ACC112 (cell line): ENCODE measurements at regions not wholly inside any gene's neighbourhood (a gene's known extent, or its start where the extent isn't known, plus 50 kb on each side); places are given as distances from the start of the nearest gene placed in this dataset.

Experiments
- H2AFZ ChIP-seq: fragments of 200-600 bp; sonication (generic); one replicate; pipeline ENCODE4 v1.6.0; 2017; ENCODE audit warnings: antibody characterized with exemption, low read length; ENCODE audit not compliant: unreplicated experiment
- H3K27ac ChIP-seq: fragments of 200-600 bp; sonication (generic); 2 replicates; pipeline ENCODE4 v1.5.1; 2014; ENCODE audit warnings: low read depth, mild to moderate bottlenecking, antibody characterized with exemption, low read length, moderate library complexity
- H3K27me3 ChIP-seq: fragments of 200-600 bp; sonication (generic); 2 replicates; pipeline ENCODE4 v1.6.1; 2014; ENCODE audit warnings: mild to moderate bottlenecking, antibody characterized with exemption, low read length, moderate library complexity, mixed read lengths; ENCODE audit not compliant: insufficient read depth
- H3K36me3 ChIP-seq: fragments of 200-600 bp; sonication (generic); 2 replicates; pipeline ENCODE4 v1.6.1; 2016; ENCODE audit warnings: mild to moderate bottlenecking, antibody characterized with exemption, low read length, moderate library complexity, mixed read lengths; ENCODE audit not compliant: insufficient read depth
- H3K4me1 ChIP-seq: fragments of 200-600 bp; sonication (generic); one replicate; pipeline ENCODE4 v1.6.1; 2016; ENCODE audit warnings: low read length, mixed read lengths; ENCODE audit not compliant: insufficient read depth, unreplicated experiment, control insufficient read depth
- H3K4me3 ChIP-seq: fragments of 200-600 bp; sonication (generic); 2 replicates; pipeline ENCODE4 v1.5.1; 2014; ENCODE audit warnings: mild to moderate bottlenecking, low read depth, low read length
- H3K79me2 ChIP-seq: fragments of 200-600 bp; sonication (generic); one replicate; pipeline ENCODE4 v1.6.0; 2016; ENCODE audit warnings: low read length; ENCODE audit not compliant: control insufficient read depth, unreplicated experiment, insufficient read depth

- no peak overlapping the region for H3K27ac ChIP-seq
- no peak overlapping the region for H2AFZ ChIP-seq
- H3K27me3 ChIP-seq: peaks cover 5% of the 10 kb centered on the region; the same call in 1 of the 2 replicates
- no peaks in the 10 kb centered on the region for H3K36me3 ChIP-seq
- no peaks in the 10 kb centered on the region for H3K4me1 ChIP-seq
- H3K79me2 ChIP-seq: no peaks in the 10 kb centered on the region
- H3K4me3 ChIP-seq: no peak overlapping the region
Measured at GRCh38 chr5:167764641-167765289, 526.7 kb upstream of the WWC1 start.

DNA sequence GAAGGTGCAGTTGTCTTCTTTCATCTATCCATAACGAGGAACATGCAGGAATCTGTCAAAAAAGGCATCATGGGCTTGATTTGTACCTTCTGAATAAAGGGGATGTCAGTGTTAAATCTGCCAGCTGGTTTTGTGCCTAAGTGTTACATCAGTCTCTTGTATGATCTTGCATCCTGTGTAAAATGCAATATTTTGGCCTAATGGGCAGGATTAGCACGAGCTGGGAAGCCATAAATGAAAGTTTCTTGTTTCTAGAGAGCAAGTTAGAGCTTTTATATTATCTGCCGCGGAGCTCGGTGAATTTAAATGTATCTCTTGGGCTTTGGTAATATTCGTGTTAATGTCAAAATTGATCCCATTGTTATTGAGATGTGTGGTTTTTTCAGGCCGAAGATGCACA is 526.1 kb upstream of the WWC1 start:
- Histone ChIP-seq H3K36me3 (no peaks in the 10 kb centered on the region), H3K79me2 (no peaks in the 10 kb centered on the region), H2AFZ (no peak overlapping the region), H3K27me3 (peaks cover 5% of the 10 kb centered on the region; the same call in 1 of the 2 replicates), H3K27ac (no peak overlapping the region), H3K4me3 (no peak overlapping the region), H3K4me1 (no peaks in the 10 kb centered on the region)

GRCh38 chr5:167766957-167767356 is 524.5 kb upstream of the WWC1 start:
- H3K79me2 ChIP-seq: no peaks in the 10 kb centered on the region
- no peaks in the 10 kb centered on the region for H3K36me3 ChIP-seq
- peaks cover 5% of the 10 kb centered on the region; the same call in 1 of the 2 replicates for H3K27me3 ChIP-seq
- H3K4me1 ChIP-seq: no peaks in the 10 kb centered on the region
- H2AFZ ChIP-seq: no peak overlapping the region
- no peak overlapping the region for H3K4me3 ChIP-seq
- H3K27ac ChIP-seq: no peak overlapping the region

DNA sequence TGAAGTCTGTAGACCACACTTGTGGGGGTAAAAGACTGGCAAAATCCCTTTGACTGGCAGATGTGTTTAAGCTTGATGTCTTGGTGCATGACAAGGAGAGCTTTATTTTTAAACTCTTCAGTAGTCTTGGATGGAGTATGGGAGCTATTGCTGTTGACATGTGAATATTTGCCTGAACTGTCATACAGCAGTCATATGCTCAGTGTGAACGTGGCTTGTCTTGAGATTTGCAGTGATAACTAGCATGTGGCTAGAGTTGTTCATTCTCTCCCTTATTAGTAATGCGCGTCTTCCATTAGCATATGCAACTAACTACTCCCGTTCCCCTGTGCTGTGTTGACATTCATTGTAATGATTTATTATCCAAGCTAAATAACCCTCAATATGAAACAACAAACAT is 523.6 kb upstream of the WWC1 start:
- H3K79me2 ChIP-seq: no peaks in the 10 kb centered on the region
- H3K4me1 ChIP-seq: no peaks in the 10 kb centered on the region
- H2AFZ ChIP-seq: no peak overlapping the region
- H3K27me3 ChIP-seq: peaks cover 2% of the 10 kb centered on the region; the same call in 1 of the 2 replicates
- H3K4me3 ChIP-seq: no peak overlapping the region
- no peak overlapping the region for H3K27ac ChIP-seq
- no peaks in the 10 kb centered on the region for H3K36me3 ChIP-seq

DNA sequence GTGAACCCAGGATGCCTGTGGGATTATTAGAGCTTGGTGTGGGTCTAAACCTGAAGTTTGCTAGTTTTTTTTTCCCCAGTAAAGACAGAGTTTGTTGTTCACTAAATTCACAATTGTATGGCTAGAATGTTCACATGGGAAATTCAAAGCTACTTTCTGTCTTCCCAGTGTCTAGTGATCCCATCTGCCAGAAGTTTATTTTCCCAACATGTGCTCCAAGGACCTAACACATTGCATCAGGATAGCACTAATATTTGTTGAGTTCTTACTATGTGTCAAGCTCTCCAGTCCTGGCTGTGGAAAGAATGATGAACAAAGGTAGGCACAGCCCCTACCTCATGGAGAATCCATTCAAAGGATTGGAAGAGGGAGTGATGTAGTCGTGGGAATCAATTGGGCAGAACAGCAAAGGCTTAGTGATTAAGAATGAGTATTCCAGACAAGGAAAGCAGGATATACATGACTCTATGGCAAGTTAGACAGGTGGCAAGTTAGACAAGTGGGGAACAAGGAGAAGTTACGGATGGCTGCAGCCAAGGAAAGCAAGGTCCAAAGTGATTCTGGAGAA is 521.5 kb upstream of the WWC1 start:
- H3K27ac ChIP-seq: no peak overlapping the region
- H2AFZ ChIP-seq: no peak overlapping the region
- H3K4me3 ChIP-seq: no peak overlapping the region
- H3K27me3 ChIP-seq: no peaks in the 10 kb centered on the region
- no peaks in the 10 kb centered on the region for H3K36me3 ChIP-seq
- H3K4me1 ChIP-seq: no peaks in the 10 kb centered on the region
- H3K79me2 ChIP-seq: no peaks in the 10 kb centered on the region

DNA sequence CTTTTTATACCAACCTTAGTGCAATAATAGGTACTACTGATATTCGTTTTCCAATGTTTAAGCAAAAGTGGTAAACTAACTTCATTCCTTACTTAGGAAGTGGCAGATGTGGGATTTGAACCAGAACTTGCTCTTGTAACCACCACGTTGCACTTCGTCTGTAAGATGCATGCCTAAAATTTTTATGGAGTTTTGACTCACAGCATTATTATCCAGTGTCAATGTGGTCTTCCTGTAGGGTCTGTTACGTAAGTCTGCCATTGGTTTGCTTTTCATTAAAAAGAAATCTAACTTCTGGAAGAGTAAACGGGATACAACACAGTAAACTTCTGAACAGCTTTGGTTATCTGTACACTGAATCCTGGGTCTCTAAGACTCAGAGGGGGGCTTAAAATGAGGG is 521.0 kb upstream of the WWC1 start:
- no peak overlapping the region for H3K4me3 ChIP-seq
- no peak overlapping the region for H3K27ac ChIP-seq
- no peak overlapping the region for H2AFZ ChIP-seq
- no peaks in the 10 kb centered on the region for H3K79me2 ChIP-seq
- no peaks in the 10 kb centered on the region for H3K4me1 ChIP-seq
- no peaks in the 10 kb centered on the region for H3K36me3 ChIP-seq
- H3K27me3 ChIP-seq: no peaks in the 10 kb centered on the region

DNA sequence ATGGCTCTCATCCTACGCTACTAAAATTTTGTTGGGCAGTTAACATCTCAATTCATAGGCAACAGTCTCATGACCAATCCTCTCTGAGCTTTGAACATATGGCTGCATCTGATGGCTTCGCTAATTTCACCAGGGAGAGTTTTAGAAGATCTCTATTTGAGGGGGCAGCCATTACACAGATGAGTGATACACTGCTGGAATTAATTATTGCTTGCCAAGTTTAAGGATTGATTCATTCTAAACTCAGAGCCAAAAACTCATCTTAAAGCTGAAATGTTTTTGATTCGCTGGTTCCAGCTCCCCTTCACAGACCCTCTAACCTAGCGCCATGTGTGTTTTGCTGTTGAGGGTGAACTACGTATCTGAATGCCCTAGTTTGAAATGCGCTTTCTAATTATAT is 519.9 kb upstream of the WWC1 start:
- no peaks in the 10 kb centered on the region for H3K4me1 ChIP-seq
- H3K27me3 ChIP-seq: no peaks in the 10 kb centered on the region
- H2AFZ ChIP-seq: no peak overlapping the region
- no peak overlapping the region for H3K4me3 ChIP-seq
- no peaks in the 10 kb centered on the region for H3K79me2 ChIP-seq
- H3K36me3 ChIP-seq: no peaks in the 10 kb centered on the region
- H3K27ac ChIP-seq: no peak overlapping the region

DNA sequence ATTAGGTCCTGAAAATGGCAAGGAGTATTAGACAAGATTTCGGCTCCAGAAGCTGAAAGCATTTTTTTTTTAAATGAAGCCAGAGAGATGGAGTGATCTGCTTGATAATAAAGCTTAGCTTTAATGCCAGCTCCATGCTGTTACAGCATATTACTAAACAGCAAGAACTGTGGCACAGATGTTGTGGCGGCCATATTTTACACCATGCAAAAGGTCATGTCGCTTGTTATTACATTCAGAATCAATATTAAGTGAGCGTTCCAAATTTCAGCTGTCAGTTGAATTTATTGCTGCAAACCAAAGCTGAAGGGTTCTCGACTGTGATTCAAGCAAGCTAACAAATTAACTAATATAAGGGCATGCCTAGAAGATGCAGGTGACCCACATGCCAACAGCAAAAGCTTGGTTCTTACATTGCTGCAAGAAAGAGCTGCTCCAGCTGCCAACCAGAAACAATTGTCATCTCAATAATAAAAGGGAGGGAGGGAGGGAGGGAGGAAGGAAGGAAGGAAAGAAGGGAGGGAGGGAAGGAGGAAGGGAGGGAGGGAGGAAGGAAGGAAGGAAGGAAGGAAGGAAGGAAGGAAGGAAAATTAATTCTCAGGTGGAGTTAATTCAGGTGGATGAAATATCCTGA is 517.7 kb upstream of the WWC1 start:
- Histone ChIP-seq H3K27ac (no peak overlapping the region), H3K36me3 (no peaks in the 10 kb centered on the region), H3K4me1 (no peaks in the 10 kb centered on the region), H3K27me3 (no peaks in the 10 kb centered on the region), H2AFZ (no peak overlapping the region), H3K4me3 (no peak overlapping the region), H3K79me2 (no peaks in the 10 kb centered on the region)

DNA sequence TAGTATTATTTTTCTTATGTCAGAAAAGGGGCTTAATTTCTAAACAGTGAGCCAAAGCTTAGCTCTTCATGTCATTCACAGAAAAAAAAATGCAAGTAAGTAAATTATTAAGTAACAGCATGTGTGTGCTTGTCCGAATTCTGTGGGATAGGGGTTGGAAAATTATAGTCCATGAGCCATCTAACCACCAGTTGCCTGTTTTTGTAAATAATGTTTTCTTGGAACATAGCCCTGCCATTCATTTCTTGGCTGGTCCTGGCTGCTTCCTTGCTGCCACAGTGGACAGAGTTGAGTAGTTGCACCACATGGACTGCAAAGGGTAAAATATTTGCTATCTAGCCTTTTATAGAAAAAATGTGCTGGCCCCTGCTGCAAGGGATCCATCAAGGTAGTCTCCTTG is 513.7 kb upstream of the WWC1 start:
- no peak overlapping the region for H3K27ac ChIP-seq
- H3K27me3 ChIP-seq: no peaks in the 10 kb centered on the region
- no peak overlapping the region for H2AFZ ChIP-seq
- no peaks in the 10 kb centered on the region for H3K79me2 ChIP-seq
- H3K36me3 ChIP-seq: no peaks in the 10 kb centered on the region
- H3K4me3 ChIP-seq: no peak overlapping the region
- no peaks in the 10 kb centered on the region for H3K4me1 ChIP-seq

GRCh38 chr5:167778228-167778627 is 513.2 kb upstream of the WWC1 start:
- no peak overlapping the region for H3K27ac ChIP-seq

DNA sequence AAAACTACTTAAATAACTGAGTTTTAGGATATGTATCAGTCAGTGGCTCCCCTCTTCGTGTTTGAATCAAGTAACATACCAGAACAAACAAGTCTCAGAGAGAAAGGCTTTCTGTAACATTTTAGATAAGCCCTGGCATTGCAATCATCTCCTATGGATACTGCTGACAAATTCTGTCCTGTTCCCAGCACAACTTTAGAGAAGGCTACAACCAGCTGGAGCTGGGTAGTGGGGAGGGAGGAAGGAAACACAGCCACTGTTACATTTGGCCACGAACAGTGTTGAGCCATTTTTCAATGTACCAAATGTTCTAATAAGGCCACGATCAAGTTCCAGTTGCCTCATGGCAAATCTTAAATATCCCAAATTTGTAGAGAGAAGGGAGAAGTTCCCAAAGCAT is 511.8 kb upstream of the WWC1 start:
- Histone ChIP-seq H3K36me3 (no peaks in the 10 kb centered on the region), H3K79me2 (no peaks in the 10 kb centered on the region), H3K4me1 (no peaks in the 10 kb centered on the region), H3K27ac (no peak overlapping the region), H2AFZ (no peak overlapping the region), H3K4me3 (no peak overlapping the region), H3K27me3 (no peaks in the 10 kb centered on the region)

More at GRCh38 chr5:167778228-167778627, 513.2 kb upstream of the WWC1 start:
- Histone ChIP-seq H3K36me3 (no peaks in the 10 kb centered on the region), H3K4me3 (no peak overlapping the region), H3K27me3 (no peaks in the 10 kb centered on the region), H3K4me1 (no peaks in the 10 kb centered on the region), H2AFZ (no peak overlapping the region), H3K79me2 (no peaks in the 10 kb centered on the region)
